ENCODE measurements at regions not wholly inside any gene's neighbourhood (a gene's known extent, or its start where the extent isn't known, plus 50 kb on each side); places are given as distances from the start of the nearest gene placed in this dataset.

DNA sequence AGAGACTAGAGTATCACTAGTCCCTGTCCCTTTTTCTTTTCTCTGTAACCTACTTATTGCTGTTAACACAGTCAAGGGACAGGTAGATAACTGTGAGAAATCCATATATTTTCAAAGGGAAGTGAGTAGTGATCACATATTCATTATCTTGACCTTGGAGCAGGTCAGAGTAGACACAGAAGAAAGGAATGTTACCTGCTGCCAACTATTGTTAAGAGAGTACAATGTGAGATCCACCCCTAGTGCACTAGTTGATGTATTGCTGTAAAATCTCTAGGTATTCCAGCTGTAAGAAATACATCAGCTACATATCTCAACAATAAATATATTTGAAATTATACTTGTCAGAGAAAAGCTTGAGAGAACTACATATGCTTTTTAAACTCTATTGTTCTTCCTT is 68.7 kb upstream of the ADGRL2 start:
- TF ChIP-seq, protein P1, sequence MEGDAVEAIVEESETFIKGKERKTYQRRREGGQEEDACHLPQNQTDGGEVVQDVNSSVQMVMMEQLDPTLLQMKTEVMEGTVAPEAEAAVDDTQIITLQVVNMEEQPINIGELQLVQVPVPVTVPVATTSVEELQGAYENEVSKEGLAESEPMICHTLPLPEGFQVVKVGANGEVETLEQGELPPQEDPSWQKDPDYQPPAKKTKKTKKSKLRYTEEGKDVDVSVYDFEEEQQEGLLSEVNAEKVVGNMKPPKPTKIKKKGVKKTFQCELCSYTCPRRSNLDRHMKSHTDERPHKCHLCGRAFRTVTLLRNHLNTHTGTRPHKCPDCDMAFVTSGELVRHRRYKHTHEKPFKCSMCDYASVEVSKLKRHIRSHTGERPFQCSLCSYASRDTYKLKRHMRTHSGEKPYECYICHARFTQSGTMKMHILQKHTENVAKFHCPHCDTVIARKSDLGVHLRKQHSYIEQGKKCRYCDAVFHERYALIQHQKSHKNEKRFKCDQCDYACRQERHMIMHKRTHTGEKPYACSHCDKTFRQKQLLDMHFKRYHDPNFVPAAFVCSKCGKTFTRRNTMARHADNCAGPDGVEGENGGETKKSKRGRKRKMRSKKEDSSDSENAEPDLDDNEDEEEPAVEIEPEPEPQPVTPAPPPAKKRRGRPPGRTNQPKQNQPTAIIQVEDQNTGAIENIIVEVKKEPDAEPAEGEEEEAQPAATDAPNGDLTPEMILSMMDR (IDR thresholded peaks at IDR 0.05) = no peak
- no peak for TF ChIP-seq POLR2A (IDR thresholded peaks at IDR 0.05)

Measured in breast epithelium (tissue), 3 donors.